Inferior parietal cortex (tissue), 1 donor: ENCODE measurements at regions not wholly inside any gene's neighbourhood (a gene's known extent, or its start where the extent isn't known, plus 50 kb on each side); places are given as distances from the start of the nearest gene placed in this dataset.

ENCODE experiments used
- DNase-seq: peaks from one replicate; pipeline ENCODE4 v3.0.0-alpha.2; 2016; ENCODE audit errors: extremely low spot score

- no peak for DNase-seq
These were observed 102.9 kb upstream of the PCDH10 start for GRCh38 chr4:133046156-133046555.

- no peak for DNase-seq
These were observed 90.4 kb upstream of the PCDH10 start for GRCh38 chr4:133058701-133059100.

GRCh38 chr4:133059117-133059516 is 90.0 kb upstream of the PCDH10 start:
- DNase-seq, result no peak

GRCh38 chr4:133062851-133063250 is 86.2 kb upstream of the PCDH10 start:
- DNase-seq, result no peak

GRCh38 chr4:133068083-133068482 is 81.0 kb upstream of the PCDH10 start:
- no peak for DNase-seq

- no peak for DNase-seq
These were observed 67.8 kb upstream of the PCDH10 start for GRCh38 chr4:133081246-133081645.

GRCh38 chr4:133084421-133084820 is 64.7 kb upstream of the PCDH10 start:
- DNase-seq, result no peak

- DNase-seq, result no peak
These were observed 53.5 kb upstream of the PCDH10 start for GRCh38 chr4:133095591-133095990.

GRCh38 chr4:133096972-133097371 is 52.1 kb upstream of the PCDH10 start:
- no peak for DNase-seq
